Inferior parietal cortex (tissue), 1 donor: ENCODE measurements at regions not wholly inside any gene's neighbourhood (a gene's known extent, or its start where the extent isn't known, plus 50 kb on each side); places are given as distances from the start of the nearest gene placed in this dataset.
"Not testable (repeated sequence)": the region's sequence is repeated elsewhere in the genome, so short reads cannot be mapped to it uniquely, and the experiment has no call there.

Source experiments
- DNase-seq: peaks from one replicate; pipeline ENCODE4 v3.0.0-alpha.2; 2016; ENCODE audit errors: extremely low spot score

DNA sequence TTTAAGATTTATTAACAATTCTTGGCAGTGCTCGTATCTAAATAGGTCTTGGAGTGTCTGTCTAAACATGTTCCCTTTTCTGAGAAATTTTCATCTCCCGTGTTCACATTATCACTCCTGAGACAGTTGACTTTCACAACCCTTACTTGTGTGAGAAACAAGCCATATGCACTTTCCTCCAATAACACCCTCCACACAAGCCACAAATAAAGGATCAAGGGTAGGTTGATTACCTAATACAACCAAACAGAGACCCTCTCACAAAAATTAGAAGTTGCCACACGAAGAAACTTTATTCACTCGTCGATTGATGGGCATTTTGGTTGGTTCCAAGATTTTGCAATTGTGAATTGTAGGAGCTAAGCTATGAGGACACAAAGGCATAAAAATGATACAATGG, 763.9 kb downstream of the TRAM1L1 start:
- no peak for DNase-seq

DNA sequence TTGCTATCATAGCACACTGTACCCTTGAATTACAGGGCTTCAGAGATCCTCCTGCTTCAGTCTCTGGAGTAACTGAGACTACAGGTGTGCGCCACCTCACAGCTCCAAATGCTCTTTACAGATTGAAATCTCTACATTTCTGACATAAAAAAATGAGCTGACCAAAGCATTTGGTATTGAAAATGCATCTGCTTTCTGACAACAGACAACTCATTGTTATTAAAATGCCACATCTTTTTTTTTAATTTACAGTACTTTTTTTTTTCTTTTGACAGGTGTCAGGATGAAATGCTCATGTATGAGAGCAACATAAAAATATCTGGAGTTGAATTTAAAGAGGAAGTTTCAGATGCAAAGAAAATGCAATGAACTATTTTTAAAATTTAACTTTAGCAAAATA, 764.5 kb downstream of the TRAM1L1 start:
- DNase-seq = no peak

GRCh38 chr4:116303736-116304188, 781.6 kb downstream of the TRAM1L1 start:
- no peak for DNase-seq

- no peak for DNase-seq
Observed at GRCh38 chr4:116302990-116303735, 782.2 kb downstream of the TRAM1L1 start.

DNA sequence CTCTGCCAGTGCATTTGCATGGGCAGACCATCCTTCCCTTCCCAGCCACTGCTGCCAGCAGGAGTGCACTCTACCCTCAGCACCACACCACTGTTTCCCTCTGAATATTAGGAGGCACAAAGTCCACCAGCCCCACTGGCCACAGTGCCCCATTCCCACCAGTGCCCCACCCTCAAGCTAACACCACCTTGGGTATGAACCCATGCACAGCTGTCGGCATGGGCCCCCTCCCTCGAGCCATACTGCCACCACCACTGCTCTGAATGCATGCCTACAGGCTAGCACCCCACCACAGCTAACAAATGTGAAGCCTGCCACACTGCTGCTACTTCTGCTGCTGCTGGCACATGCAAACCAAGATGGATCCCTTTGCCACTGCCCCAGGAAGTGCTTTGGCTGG, 810.4 kb downstream of the TRAM1L1 start:
- DNase-seq = no peak

DNA sequence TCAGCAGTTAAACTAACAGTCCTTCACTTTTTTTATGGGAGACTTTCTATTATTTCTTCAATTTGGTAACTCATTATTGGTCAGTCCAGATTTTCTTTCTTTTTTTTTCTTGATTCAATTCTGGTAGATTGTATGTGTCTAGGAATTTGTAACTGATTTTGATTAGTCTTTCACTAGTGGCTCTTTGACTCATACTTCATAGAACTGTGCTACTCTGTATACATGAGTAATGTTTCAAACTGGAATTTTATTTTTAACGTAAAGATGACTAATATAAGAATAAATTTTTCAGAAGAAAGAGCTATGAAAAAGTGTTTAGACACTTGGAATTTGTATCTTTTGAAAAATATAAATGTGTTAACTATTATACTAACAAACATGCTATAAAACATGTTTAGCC, 813.0 kb downstream of the TRAM1L1 start:
- no peak for DNase-seq

DNA sequence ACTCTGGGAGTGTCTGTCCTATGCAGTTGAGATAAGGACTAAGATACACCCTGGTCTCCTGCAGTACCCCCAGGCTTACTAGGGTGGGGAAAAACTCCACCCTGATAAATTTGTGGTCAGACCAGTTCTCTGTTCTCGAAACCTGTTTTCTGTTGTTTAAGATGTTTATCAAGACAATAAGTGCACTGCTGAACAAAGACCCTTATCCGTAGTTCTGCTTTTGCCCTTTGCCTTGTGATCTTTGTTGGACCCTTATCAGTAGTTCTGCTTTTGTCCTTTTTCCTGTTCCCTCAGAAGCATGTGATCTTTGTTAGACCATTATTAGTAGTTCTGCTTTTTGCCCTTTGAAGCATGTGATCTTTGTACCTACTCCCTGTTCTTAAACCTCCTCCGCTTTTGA, 824.4 kb downstream of the TRAM1L1 start:
- DNase-seq = not testable (repeated sequence)

DNA sequence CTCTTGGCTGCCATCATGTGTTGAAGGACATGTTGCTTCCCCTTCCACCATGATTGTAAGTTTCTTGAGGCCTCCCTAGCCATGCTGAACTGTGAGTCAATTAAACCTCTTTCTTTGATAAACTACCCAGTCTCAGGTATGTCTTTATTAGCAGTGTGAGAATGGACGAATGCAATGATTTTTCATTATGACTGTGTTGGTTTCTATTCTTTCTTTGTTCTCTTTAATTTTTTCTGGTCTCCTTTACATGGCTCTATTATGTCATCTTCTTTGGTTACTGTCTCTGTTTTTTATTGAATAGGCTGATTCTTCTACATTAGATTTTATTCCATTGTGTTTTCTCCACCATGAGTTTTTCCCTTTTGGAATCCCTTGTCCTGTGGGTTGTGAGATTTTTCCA, 840.6 kb downstream of the TRAM1L1 start:
- DNase-seq = no peak

DNA sequence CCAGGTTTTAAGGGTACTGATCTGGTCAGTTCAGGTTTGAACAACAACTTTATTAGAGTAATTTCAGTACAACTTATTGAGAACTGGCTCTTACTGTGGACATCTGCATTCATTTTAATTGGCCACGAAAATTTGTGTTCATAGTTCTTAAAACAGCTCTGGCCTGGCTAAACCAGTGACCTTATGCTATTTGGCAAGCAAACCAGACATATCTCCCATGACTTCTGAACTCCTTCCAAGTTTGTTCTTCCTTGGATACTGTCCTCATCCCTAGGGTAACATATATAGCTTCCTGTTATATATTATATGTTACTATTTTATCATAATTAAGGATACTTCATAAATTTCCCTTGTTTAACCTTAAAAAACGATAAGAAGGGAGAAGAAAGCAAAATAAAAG, 841.9 kb downstream of the TRAM1L1 start:
- DNase-seq = no peak

DNA sequence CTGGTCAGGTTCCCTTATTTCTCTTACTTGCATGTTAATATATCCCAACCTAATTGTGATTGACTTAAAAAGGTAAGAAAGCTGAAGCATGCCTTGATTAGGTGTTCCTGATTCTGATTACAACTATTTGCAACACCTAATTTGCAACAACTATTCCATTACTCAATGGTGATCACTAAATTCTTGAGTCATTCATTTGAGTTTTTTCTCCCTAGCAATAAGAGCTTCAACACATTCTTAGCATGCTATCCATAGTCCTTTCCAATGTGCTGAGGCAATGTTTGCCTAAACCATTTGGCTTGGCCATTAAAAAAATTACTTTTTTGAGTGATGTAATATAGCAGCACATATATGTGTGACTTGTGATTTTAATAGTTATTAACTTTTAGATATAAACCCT, 851.4 kb downstream of the TRAM1L1 start:
- DNase-seq = no peak

- not testable (repeated sequence) for DNase-seq
Observed at GRCh38 chr4:116231999-116232398, 853.4 kb downstream of the TRAM1L1 start.

DNA sequence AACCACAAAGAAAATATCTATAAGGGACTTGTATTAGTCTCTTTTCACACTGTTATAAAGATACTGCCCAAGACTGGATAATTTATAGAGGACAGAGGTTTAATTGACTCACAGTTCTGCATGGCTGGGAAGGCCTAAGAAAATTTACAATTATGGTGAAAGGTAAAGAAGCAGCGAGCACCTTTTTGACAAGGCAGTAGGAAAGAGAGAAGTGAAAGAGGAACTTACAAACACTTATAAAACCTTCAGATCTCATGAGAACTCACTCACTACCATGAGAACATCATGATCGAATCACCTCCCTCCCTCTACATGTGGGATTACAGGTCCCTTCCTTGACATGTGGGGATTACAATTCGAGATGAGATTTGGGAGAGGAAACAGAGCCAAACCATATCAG, 856.0 kb downstream of the TRAM1L1 start:
- no peak for DNase-seq

DNA sequence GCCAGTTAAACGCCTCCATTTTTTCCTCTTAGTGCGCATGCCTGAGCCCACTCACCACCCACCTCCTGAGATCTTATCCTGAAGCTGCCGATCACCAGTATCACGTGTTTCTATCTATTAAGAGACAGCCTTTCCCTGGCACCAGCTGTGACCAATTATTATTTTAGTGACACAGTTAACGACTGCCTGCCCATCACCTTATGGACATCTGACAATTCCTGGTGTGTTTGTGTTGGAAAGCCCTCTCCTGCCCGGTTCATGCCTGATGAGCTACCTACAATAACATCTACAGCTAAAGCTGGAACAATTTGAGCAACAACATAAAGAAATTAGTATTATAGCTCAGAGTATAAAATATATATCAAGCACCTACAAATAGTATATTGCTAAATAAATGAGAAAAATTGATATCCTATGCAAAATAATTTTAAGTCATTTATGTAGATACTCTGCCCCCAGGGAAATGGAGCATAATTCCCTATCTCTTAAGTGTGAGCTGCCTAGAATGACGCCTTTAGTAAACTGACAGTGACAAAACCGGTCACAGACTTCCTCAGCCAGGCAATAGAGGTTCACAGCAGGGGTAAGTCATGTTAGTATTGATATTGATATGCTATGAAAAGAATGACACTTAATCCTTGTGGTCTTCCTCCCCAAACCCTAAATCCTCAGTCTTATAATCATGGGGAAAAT, 862.2 kb downstream of the TRAM1L1 start:
- DNase-seq = no peak

- DNase-seq = no peak
Observed at GRCh38 chr4:116217781-116218180, 867.6 kb downstream of the TRAM1L1 start.

DNA sequence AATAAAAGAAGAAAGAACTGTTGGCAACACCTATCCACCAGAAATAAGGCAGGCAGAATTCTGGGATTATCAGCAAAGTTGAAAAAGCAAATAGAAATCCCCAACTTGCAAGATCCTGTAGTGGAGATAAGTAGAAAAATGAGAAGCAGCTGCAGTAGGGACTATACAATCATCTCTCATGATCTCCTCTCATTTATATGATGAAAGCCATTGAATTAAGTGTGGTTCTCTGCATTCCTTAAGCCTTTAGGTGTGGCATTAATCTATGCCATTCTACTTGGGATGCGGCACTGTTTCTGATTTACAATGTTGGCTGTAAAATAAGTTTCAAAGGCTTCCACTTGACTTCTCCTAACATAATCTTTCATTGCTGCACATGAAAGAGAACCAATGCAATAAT, 869.8 kb downstream of the TRAM1L1 start:
- no peak for DNase-seq

GRCh38 chr4:116202524-116202923, 882.9 kb downstream of the TRAM1L1 start:
- no peak for DNase-seq

GRCh38 chr4:116197317-116197809, 888.0 kb downstream of the TRAM1L1 start:
- no peak for DNase-seq

- DNase-seq = no peak
Observed at GRCh38 chr4:116183241-116183640, 902.1 kb downstream of the TRAM1L1 start.

DNA sequence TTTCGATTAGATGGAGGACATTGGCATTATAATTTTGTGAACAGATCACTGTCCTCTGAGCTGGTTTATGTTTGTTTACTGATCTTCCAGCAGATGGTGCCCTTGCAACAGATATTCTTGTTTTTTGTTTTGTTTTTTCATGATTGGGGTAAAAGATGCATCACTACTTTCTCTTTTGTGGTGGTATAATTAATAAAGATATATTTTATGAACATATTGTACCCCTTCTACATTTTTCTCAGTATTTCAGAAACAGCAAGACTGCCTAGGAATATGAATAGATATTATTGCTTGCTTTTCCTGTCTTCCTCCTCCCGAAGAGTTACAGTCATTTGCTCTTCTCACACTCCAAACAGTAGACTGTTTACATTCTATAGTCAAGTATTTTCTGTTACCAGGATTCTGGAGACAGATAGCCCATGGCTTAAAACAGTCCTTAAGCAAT, 905.2 kb downstream of the TRAM1L1 start:
- peak; percentile 57 for DNase-seq

- not testable (repeated sequence) for DNase-seq
Observed at GRCh38 chr4:116151371-116151770, 934.0 kb downstream of the TRAM1L1 start.

DNA sequence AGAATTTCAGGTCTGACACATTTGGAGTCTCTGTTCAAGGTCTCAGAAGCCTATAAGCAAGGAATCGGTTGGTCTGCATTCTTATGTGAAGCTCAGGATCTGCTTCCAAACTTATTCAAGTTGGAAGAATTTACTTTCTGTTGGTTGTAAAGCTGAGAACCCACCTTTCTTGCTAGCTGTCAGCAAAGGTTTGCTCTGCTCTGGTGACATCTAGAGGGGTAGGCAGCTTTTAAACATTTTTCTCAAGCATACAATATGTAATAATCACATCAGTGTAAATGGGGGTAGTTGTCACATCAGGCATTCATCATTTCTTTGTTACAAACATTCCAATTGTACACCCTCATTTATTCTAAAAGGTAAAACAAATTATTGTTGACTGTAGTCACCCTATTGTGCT, 935.2 kb downstream of the TRAM1L1 start:
- DNase-seq = no peak

DNA sequence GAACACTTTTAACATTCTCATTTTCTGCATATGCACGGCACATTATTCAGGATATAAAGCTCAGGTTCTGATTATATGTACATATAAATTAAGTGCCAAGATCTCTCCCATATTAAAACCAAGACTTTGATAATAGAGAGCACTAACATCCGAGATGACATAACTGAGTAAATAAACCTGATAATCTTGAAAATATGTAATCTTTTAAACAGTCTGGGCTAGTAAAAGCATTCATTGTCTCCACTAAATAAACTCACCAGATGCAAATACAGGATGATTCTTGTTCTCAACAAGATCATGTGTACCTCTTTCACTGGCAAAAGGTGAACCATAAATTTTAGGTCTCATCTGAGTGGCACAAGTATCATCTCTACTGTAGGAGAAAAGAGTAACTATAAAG, 942.2 kb downstream of the TRAM1L1 start:
- no peak for DNase-seq

- no peak for DNase-seq
Observed at GRCh38 chr4:116132946-116133345, 952.4 kb downstream of the TRAM1L1 start.
